ENCODE measurements at regions not wholly inside any gene's neighbourhood (a gene's known extent, or its start where the extent isn't known, plus 50 kb on each side); places are given as distances from the start of the nearest gene placed in this dataset.

GRCh38 chr11:98047647-98048046, 973.1 kb upstream of the CNTN5 start:
- TF ChIP-seq CTCF (conservative IDR thresholded peaks at IDR 0.05; ENCODE audit: low read depth in 2 of 2) (no peak), EZH2 (IDR thresholded peaks at IDR 0.05; ENCODE audit: low read depth, unreplicated experiment) (no peak), ZNF331 (CRISPR knock-in tag; IDR thresholded peaks at IDR 0.05; ENCODE audit: low read depth) (no peak), POLR2AphosphoS5 (IDR thresholded peaks at IDR 0.05; ENCODE audit: low read depth) (no peak), CREB1 (CRISPR knock-in tag; IDR thresholded peaks at IDR 0.05; ENCODE audit: low read depth) (no peak), EZH2phosphoT487 (IDR thresholded peaks at IDR 0.05; ENCODE audit: unreplicated experiment) (no peak)
- TF ChIP-seq, protein P1, sequence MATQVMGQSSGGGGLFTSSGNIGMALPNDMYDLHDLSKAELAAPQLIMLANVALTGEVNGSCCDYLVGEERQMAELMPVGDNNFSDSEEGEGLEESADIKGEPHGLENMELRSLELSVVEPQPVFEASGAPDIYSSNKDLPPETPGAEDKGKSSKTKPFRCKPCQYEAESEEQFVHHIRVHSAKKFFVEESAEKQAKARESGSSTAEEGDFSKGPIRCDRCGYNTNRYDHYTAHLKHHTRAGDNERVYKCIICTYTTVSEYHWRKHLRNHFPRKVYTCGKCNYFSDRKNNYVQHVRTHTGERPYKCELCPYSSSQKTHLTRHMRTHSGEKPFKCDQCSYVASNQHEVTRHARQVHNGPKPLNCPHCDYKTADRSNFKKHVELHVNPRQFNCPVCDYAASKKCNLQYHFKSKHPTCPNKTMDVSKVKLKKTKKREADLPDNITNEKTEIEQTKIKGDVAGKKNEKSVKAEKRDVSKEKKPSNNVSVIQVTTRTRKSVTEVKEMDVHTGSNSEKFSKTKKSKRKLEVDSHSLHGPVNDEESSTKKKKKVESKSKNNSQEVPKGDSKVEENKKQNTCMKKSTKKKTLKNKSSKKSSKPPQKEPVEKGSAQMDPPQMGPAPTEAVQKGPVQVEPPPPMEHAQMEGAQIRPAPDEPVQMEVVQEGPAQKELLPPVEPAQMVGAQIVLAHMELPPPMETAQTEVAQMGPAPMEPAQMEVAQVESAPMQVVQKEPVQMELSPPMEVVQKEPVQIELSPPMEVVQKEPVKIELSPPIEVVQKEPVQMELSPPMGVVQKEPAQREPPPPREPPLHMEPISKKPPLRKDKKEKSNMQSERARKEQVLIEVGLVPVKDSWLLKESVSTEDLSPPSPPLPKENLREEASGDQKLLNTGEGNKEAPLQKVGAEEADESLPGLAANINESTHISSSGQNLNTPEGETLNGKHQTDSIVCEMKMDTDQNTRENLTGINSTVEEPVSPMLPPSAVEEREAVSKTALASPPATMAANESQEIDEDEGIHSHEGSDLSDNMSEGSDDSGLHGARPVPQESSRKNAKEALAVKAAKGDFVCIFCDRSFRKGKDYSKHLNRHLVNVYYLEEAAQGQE (IDR thresholded peaks at IDR 0.05; ENCODE audit: unreplicated experiment): no peak

Measured in GM23338 (cell line).